Ishikawa (cell line): ENCODE measurements at regions not wholly inside any gene's neighbourhood (a gene's known extent, or its start where the extent isn't known, plus 50 kb on each side); places are given as distances from the start of the nearest gene placed in this dataset.

Experiments
- CEBPB ChIP-seq: IDR thresholded peaks from 2 replicates; pipeline ENCODE4 v1.6.1; 2012
- CREB1 ChIP-seq: IDR thresholded peaks from 2 replicates; pipeline ENCODE4 v1.6.1; 2012; ENCODE audit warnings: low read depth
- EGR1 ChIP-seq: IDR thresholded peaks from 2 replicates; pipeline ENCODE4 v1.6.1; 2012
- EP300 ChIP-seq: IDR thresholded peaks from 2 replicates; pipeline ENCODE4 v1.6.1; 2012; ENCODE audit warnings: borderline replicate concordance
- FOXM1 ChIP-seq: IDR thresholded peaks from 2 replicates; pipeline ENCODE4 v1.6.1; 2012; ENCODE audit warnings: low read depth, borderline replicate concordance
- NFIC ChIP-seq: IDR thresholded peaks from 2 replicates; pipeline ENCODE4 v1.6.1; 2012
- RAD21 ChIP-seq: IDR thresholded peaks from 2 replicates; pipeline ENCODE4 v1.6.1; 2012; ENCODE audit warnings: low read depth
- TAF1 ChIP-seq: IDR thresholded peaks from 2 replicates; pipeline ENCODE4 v1.6.1; 2012; ENCODE audit warnings: low read depth, mild to moderate bottlenecking
- TCF12 ChIP-seq: IDR thresholded peaks from 2 replicates; pipeline ENCODE4 v1.6.1; 2012; ENCODE audit warnings: low read depth
- TEAD4 ChIP-seq: IDR thresholded peaks from 2 replicates; pipeline ENCODE4 v1.6.1; 2012
- YY1 ChIP-seq: IDR thresholded peaks from 2 replicates; pipeline ENCODE4 v1.6.1; 2012; ENCODE audit warnings: low read depth
- ZBTB7A ChIP-seq: IDR thresholded peaks from 2 replicates; pipeline ENCODE4 v1.6.1; 2012; ENCODE audit warnings: low read depth
- TF ChIP-seq, protein P1 (sequence below): IDR thresholded peaks from 2 replicates; pipeline ENCODE4 v1.6.1; 2012; ENCODE audit warnings: low read depth, mild to moderate bottlenecking
- TF ChIP-seq, protein P2 (sequence below): IDR thresholded peaks from 2 replicates; pipeline ENCODE4 v1.6.1; 2012
- TF ChIP-seq, protein P3 (sequence below): IDR thresholded peaks from 2 replicates; pipeline ENCODE4 v1.6.1; 2012

DNA sequence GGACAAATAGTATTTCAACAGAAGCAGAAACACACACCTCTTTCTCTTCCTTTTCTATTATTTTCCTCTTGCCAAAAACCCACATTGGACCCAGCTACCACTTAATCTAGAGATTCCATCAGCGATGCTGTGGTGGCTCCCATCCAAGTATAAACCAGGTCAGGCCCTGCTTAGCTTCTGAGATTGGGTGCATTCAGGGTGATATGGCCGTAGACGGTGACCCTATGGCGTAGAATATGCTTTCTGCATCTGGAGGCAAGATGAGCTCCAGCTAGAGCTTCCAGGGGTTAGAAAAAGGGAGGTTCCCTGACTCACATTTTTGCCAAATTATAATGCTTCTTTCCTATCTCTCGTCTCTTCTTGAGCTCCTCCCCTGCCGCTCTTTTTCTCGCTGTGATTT is 66.5 kb downstream of the TNP1 start:
- no peak for TF ChIP-seq CREB1
- TF ChIP-seq RAD21 = no peak
- TF ChIP-seq YY1 = no peak
- TF ChIP-seq TAF1 = no peak
- TF ChIP-seq TCF12 = no peak
- TF ChIP-seq NFIC = no peak
- no peak for TF ChIP-seq ZBTB7A
- TF ChIP-seq, protein P1, sequence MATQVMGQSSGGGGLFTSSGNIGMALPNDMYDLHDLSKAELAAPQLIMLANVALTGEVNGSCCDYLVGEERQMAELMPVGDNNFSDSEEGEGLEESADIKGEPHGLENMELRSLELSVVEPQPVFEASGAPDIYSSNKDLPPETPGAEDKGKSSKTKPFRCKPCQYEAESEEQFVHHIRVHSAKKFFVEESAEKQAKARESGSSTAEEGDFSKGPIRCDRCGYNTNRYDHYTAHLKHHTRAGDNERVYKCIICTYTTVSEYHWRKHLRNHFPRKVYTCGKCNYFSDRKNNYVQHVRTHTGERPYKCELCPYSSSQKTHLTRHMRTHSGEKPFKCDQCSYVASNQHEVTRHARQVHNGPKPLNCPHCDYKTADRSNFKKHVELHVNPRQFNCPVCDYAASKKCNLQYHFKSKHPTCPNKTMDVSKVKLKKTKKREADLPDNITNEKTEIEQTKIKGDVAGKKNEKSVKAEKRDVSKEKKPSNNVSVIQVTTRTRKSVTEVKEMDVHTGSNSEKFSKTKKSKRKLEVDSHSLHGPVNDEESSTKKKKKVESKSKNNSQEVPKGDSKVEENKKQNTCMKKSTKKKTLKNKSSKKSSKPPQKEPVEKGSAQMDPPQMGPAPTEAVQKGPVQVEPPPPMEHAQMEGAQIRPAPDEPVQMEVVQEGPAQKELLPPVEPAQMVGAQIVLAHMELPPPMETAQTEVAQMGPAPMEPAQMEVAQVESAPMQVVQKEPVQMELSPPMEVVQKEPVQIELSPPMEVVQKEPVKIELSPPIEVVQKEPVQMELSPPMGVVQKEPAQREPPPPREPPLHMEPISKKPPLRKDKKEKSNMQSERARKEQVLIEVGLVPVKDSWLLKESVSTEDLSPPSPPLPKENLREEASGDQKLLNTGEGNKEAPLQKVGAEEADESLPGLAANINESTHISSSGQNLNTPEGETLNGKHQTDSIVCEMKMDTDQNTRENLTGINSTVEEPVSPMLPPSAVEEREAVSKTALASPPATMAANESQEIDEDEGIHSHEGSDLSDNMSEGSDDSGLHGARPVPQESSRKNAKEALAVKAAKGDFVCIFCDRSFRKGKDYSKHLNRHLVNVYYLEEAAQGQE = no peak
- no peak for TF ChIP-seq TEAD4

DNA sequence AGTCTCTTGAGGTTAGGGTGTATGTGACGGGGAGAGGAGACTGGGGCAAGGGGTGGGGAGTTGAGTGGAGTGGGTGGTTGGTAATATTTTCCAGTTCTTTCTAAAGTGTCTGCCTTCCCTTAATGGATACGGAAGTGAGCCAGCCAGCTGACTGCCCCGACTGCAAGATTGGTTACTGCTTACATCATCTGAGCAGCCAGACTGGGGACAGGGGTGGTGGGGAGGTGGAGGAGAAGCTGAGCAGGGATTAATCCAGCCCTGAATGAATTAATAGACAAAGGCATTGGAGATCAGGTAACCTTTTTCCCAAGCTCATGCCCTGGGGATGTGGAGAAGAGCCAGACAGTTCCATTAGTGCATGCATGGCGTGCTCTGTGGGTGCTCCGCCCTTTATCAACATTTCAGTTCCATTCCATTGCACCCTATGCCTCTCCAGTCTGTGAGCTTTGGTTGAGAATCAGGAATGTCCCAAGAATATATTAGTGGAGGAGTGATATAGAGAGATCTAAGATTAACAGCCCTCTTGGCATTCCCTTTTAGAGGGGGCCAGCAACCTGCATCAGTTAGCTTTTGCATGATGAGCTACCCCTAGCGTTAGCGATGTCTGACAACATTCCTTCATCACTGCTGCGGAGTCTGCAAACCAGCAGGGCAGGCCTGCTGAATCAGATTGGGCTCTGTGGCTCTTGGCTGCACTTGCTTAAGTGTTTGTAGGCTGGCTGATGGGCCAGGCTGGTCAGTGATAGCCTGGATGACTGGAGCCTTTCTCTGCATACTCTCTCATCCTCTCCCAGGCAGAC is 67.4 kb downstream of the TNP1 start:
- TF ChIP-seq, protein P2, sequence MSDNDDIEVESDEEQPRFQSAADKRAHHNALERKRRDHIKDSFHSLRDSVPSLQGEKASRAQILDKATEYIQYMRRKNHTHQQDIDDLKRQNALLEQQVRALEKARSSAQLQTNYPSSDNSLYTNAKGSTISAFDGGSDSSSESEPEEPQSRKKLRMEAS = no peak
- TF ChIP-seq, protein P3, sequence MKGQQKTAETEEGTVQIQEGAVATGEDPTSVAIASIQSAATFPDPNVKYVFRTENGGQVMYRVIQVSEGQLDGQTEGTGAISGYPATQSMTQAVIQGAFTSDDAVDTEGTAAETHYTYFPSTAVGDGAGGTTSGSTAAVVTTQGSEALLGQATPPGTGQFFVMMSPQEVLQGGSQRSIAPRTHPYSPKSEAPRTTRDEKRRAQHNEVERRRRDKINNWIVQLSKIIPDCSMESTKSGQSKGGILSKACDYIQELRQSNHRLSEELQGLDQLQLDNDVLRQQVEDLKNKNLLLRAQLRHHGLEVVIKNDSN = peak; percentile 45; the same call in 1 of the 2 replicates
- TF ChIP-seq TEAD4 (peak; percentile 73; the same call in 1 of the 2 replicates), RAD21 (peak; percentile 4; the same call in 1 of the 2 replicates), NFIC (0 out of 2 replicates have a peak, but pooled peaks have one; percentile 45), TAF1 (no peak), CEBPB (peak; percentile 17; the same call in 1 of the 2 replicates), TCF12 (peak; percentile 82), EGR1 (no peak), ZBTB7A (no peak), EP300 (peak; percentile 83), CREB1 (no peak), FOXM1 (peak; percentile 38; the same call in 1 of the 2 replicates), YY1 (peak; percentile 59; the same call in 1 of the 2 replicates)
- TF ChIP-seq, protein P1 = no peak

DNA sequence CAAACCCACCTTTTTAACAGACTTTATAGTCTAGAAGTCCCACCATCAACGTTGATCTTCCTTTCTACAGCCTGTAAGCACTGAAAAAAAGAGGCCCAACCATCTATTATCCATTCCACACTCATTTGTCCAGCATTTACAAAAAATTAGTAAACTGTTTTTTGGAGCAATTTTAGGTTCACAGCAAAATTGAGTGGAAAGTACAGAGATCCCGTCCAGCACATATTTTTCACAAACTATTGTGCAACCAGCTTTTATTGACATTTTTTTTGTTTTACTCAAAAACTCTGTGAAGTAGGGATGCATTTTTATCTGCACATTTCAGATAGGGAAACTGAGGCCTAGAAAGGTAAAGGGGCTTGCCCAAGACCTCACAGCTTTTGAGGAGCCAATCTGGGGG is 68.6 kb downstream of the TNP1 start:
- peak; percentile 35; the same call in 1 of the 2 replicates for TF ChIP-seq CEBPB
- no peak for TF ChIP-seq TAF1

DNA sequence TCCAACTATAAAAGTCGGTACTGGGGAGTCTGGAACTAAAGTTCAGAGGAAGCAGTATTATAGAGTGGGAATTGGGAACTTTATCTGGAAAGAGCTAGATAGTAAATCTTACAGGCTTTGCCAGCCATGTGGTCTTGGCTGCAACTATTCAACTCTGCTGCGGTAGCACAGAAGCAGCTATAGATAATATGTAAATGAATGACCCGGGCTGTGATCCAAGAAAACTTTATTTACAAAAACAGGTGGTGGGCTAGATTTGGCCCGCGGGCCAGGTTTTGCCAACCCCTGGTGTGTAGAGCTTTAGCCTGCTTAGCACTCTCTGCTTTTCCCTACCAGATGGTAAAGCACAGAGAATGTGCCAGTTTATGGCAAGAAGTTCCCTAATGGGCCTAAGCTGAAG is 70.8 kb downstream of the TNP1 start:
- TF ChIP-seq TCF12 (no peak), ZBTB7A (no peak), TAF1 (no peak), EGR1 (no peak), RAD21 (no peak)
- TF ChIP-seq, protein P1 = no peak

DNA sequence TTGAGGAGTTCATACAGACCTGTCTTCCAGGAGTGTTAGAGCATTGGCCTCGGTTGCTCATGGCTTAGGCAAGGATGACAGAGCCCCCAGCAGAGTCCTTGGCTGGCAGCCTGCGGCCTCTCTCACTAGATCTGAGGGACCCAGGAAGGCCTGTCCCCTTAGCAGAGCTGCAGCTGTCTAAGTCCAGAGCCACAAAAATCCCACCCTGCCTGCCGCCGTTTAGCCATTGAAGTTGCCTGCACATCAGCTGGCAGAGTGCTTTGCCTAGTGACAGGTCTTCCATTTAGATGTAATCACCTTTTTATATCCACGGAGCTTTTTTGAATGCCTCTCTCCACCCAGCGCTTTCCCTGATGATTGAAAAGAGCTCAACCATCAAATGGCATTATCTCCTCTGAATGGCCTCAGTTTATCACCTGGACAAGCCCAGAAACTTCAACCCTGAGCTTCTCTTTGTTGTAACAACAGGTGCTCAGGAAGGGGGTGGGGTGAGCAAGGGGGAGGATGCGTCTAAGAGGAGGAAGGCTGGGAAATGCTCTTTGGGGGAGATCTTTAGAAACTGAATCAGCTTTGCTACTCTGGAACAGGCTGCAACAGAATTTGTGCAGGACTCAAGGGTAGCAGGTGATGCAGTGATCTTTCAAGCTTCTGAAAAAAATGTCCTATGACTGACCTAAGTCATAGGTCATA is 71.9 kb downstream of the TNP1 start:
- no peak for TF ChIP-seq NFIC
- TF ChIP-seq, protein P3 = no peak
- TF ChIP-seq EGR1 = no peak
- TF ChIP-seq TCF12 = no peak
- TF ChIP-seq, protein P1 = no peak
- no peak for TF ChIP-seq TAF1
